ENCODE measurements at regions not wholly inside any gene's neighbourhood (a gene's known extent, or its start where the extent isn't known, plus 50 kb on each side); places are given as distances from the start of the nearest gene placed in this dataset.

- DNase-seq, result no peak
These were observed 149.0 kb upstream of the RUNX3 start for GRCh38 chr1:25079048-25079447.

DNA sequence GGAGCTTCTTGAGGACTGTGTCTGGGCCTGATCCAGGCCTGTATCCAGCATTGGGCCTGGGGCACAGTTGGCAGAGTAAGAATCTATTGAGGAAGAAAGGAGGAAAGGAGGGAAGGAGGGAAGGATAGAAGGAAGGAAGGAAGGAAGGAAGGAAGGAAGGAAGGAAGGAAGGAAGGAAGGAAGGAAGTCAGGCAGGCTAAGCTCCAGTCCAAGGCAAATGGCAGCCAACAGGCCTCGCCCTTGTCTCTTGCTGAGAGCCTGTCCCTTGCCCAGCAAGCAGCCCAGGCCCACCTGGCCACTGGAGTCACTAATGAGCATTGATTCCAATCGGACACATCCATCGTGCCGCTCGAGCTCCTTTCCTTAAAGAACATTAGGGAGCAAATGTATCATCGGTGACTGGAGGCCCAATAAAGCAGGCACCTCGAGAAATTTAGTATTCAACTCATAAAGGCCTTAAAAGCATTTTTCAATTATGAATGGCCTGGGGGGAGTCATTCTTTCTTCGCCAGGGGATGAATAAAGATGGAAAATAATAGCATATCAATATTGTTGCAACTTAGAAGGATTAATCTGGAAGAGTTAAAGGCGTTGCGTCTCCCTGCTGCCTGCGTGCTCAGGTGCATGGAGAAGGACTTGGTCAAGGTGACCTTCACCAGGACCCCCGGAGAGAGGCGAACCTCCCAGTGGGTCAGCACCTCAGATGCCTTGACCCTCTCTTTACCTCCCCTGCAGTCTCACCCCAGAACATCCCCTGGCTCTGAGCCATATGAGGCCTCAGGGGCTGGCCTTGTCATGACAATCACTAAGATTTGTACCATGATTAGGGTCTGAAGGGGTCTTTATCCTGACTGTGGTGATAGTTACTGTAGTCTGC lies 144.5 kb upstream of the RUNX3 start:
- DNase-seq, result no peak

GRCh38 chr1:25073640-25074270 lies 143.7 kb upstream of the RUNX3 start:
- DNase-seq, result no peak

DNA sequence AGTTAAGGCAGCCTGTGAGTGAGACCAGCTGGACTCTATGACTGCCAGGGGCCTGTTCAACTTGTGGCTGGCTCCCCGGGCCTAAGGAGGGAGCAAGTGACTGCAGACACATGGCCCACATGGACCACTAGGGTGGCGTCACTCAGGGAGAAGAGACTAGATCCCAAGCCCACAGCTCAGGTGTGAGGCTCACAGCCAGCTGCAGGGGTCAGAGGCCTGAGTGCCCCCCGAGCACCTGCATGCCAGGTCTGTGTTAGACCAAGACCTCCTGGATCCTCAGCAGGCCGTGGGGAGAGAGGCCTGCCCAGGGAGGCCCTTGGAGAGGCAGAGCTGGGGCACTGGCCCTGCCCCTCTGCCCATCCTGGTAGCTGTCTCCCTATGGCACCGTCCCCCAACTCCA lies 142.4 kb upstream of the RUNX3 start:
- DNase-seq, result no peak

GRCh38 chr1:25068829-25069228 lies 138.8 kb upstream of the RUNX3 start:
- DNase-seq, result no peak

DNA sequence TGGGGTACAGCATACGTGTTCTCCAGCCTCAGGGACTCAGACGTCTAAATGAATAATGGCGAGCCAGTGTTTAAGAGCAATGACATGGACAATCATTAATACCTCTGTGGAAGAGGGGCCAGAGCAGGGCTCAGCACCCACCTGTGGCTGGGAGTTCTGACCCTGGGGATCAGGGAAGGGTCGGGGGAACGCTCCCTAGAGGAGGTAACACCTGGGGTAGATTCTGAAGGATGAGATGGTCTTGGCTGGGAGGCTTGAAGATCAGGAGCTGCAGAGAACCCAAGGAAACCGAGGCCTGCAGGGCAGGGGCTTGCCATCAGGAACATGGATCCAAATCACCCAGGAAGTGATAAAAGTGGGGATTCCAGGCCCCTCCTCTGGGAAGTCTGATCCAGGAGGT lies 138.2 kb upstream of the RUNX3 start:
- no peak for DNase-seq

- DNase-seq, result no peak
These were observed 137.6 kb upstream of the RUNX3 start for GRCh38 chr1:25067518-25068251.

DNA sequence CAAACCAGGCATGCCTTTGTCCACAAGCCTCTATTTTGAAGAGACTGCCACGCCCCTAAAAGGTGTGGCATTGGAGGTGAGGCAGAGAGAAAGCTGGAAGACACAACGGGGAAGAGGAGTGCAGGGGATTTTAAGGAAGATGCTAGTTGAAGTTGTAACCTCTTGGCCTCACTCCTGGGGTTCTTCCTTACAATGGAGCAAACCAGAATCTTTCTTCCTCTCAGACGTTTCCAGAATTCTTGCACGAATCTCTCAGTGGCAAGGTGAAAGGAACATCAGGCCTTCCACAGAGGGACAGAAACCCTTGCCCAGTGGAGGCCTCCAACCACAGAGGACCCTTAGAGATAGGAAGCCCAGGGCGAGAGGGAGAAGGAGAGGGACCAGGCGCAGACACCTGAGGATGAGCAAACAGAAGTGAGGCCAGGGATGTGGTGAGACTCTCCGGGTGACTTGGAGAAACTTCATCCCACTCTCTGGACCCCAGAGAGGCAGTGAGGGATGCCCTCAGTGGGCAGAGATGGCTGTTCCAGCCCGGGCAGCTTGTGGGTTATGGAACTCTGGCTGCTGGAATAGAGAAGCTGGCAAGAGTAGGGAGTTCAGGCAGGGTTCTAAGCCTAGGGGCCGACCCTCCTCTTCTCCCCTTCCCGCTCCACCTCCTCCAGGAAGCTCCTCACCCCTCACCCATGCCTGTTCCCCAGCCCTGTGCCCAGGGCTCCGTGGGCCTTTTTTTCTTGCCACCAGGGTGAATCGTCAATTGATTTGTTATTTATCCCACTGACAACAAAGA lies 136.8 kb upstream of the RUNX3 start:
- DNase-seq, result no peak

- DNase-seq, result no peak
These were observed 136.2 kb upstream of the RUNX3 start for GRCh38 chr1:25066256-25066655.

- peak; percentile 11 for DNase-seq
These were observed 135.7 kb upstream of the RUNX3 start for GRCh38 chr1:25065795-25066238.

- DNase-seq, result no peak
These were observed 135.2 kb upstream of the RUNX3 start for GRCh38 chr1:25065321-25065721.

- DNase-seq, result no peak
These were observed 134.6 kb upstream of the RUNX3 start for GRCh38 chr1:25064465-25065240.

DNA sequence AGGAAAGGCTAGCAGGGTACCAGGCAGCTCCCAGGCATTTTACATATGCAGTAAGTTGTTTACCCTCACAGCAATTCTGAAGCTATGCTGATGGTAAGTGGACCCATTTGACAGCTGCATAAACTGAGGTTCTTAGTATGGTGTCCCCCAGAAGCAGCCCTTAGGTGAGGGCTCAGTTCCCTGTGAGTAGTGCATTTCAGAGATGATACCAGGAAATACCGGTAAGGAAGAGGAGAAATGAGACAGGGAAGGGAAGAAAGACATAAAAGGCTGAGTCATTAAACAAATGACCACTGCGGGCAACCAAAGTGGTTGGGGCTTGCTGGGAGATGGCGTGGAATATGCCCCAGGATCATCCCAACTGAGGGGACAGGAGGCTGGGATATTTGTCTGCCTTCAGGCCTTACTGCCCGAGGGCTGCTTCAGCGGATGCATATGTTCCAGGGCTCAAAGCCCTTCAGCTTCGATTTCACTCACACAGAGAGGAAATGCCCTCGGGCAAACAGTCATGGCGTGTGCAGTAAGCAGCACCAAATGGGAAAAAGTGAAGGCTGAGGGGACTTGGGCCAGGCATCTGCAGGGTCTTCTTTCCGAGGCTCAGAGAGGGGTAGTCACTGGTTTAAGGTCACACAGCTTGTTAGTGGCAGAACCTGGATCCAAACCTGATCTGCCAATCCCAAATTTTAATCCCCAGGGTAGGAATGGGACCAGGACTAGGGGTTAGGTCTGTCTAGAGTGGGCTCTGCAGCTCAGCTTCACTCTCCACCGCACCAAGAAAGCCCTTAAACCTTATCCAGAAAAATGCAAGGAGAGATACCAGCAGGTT lies 133.7 kb upstream of the RUNX3 start:
- no peak for DNase-seq

DNA sequence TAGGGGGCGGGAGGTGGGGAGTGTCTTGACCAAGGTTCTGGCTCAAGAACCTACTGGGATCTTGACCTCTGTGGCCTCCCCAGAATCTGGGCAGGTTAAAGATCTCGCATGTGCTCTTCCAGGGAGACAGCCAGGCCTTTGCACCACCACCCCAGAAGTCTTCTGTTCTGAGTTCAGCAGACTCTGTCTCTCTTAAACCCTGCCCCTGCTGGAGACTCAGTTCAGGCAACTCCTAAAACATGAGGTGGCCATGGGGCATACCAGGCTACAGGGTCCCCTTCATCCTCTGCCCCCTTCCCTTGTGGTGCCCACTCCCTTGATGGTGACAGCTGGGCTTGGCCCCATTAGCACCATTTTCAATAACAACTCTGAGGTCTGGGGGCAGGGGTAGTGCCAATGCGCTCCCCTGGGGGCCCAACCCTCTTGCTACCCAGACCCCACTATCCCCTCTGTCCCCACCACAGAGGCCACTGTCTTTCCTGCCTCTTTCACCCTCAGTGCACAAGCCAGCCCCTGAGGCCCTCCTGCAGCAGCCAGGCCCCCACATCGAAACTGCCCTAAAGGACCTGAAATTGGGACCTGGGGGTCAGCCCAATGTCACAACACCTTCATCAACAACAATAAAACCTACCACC lies 132.7 kb upstream of the RUNX3 start:
- no peak for DNase-seq

GRCh38 chr1:25061261-25061995 lies 131.4 kb upstream of the RUNX3 start:
- no peak for DNase-seq

- no peak for DNase-seq
These were observed 127.1 kb upstream of the RUNX3 start for GRCh38 chr1:25057188-25057587.

GRCh38 chr1:25056536-25056935 lies 126.5 kb upstream of the RUNX3 start:
- no peak for DNase-seq

- no peak for DNase-seq
These were observed 125.9 kb upstream of the RUNX3 start for GRCh38 chr1:25055961-25056360.

DNA sequence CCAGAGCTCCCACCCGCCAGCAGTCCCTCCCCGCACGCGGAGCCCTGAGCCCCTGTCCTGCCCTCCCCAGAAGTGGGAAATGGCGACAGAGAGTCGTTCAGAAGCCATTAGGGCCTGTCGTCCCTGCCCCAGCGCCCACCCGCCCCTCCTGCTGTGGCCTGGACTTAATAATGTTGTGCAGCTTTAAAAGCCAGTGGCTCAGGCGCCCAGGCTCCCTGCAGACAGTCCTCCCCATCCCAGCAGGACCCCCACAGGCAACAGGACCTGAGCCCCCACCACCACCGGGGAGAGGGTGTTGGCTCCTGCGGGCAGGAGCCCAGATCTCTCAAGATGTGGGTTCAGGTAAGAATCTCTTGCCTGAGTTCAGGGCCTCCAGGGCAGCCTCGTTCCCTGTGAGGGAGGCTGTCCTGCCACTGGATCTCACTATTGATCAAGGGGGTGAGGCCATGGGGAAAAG lies 125.3 kb upstream of the RUNX3 start:
- no peak for DNase-seq
